Vagina (tissue), 2 donors: ENCODE measurements at regions not wholly inside any gene's neighbourhood (a gene's known extent, or its start where the extent isn't known, plus 50 kb on each side); places are given as distances from the start of the nearest gene placed in this dataset.
A peak's percentile ranks its signal among the peaks of the same experiment; 100 is the strongest.

Source experiments
- DNase-seq, 2 donors: peaks; one replicate each; pipeline ENCODE4 v3.0.0-alpha.2; 2017; ENCODE audit errors: extremely low spot score in 2 of 2
- H3K27ac ChIP-seq: fragments of 200-600 bp; sonication (generic); one replicate; pipeline ENCODE4 v1.5.1; 2019
- H3K27me3 ChIP-seq: fragments of 200-600 bp; sonication (generic); one replicate; pipeline ENCODE4 v1.5.1; 2019
- H3K36me3 ChIP-seq, 2 donors: fragments of 200-600 bp; sonication (generic); one replicate each; pipeline ENCODE4 v1.5.1; 2017 to 2019
- H3K4me1 ChIP-seq: fragments of 200-600 bp; sonication (generic); one replicate; pipeline ENCODE4 v1.5.1; 2019
- H3K4me3 ChIP-seq, 2 donors: fragments of 200-600 bp; sonication (generic); 1 replicate in 1 of 2; 2 replicates in 1 of 2; pipeline ENCODE4 v1.5.1; 2016 to 2019
- H3K9me3 ChIP-seq: fragments of 200-600 bp; sonication (generic); one replicate; pipeline ENCODE4 v1.5.1; 2019
- POLR2A ChIP-seq, 2 donors: fragments of 450-650 bp; IDR thresholded peaks; one replicate each; pipeline ENCODE4 v1.6.1; 2017; ENCODE audit warnings: antibody characterized with exemption in 2 of 2, mild to moderate bottlenecking in 2 of 2, moderate library complexity in 2 of 2
- POLR2AphosphoS5 ChIP-seq, 2 donors: sonication (generic); formaldehyde crosslinking; IDR thresholded peaks; one replicate each; pipeline ENCODE4 v1.9.0; 2017; ENCODE audit warnings: antibody characterized with exemption in 2 of 2, mild to moderate bottlenecking in 2 of 2, low read depth in 1 of 2; ENCODE audit not compliant: insufficient read depth in 1 of 2
- intact Hi-C: fragments of 100-400 bp; cut with DNase I; formaldehyde crosslinking; loops from one replicate; pipeline ENCODE4 v1.15.1; 2023
- TF ChIP-seq, protein P1 (sequence below), 3 experiments: fragments of 450-650 bp in 2 of 3; fragments of 200-600 bp in 1 of 3; sonication (generic) in 1 of 3; IDR thresholded peaks; one replicate each; pipeline ENCODE4 v1.5.1; 2017 to 2019; ENCODE audit warnings: antibody characterized with exemption in 3 of 3, mild to moderate bottlenecking in 2 of 3, moderate library complexity in 2 of 3

DNA sequence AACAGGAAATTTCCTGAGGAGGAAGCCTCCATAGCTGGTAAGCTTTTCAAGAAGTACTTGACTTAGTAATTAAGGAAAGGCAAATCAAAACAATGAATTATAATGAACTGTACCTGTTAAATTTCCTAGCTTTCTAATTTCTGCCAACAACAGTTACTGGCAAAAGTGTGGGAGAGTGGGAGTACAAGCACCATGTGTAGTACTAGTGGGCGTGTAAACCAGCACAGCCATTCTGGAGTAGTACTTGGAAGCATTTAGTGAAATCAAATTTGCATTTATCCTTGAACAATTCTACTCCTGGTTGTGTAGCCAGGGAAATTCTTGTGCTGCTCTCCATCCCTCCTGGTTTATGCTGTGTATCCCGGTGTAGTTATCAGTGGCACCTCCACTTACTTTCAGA, 190.8 kb downstream of the PRDM2 start:
- Histone ChIP-seq H3K4me3 (no peak overlapping the region), H3K36me3 (no peaks in the 10 kb centered on the region), H3K4me1 (no peaks in the 10 kb centered on the region), H3K27ac (no peak overlapping the region), H3K9me3 (no peaks in the 10 kb centered on the region), H3K27me3 (no peaks in the 10 kb centered on the region)
- no peak for DNase-seq
- intact Hi-C loops = no loop called here
- TF ChIP-seq POLR2A (IDR thresholded peaks at IDR 0.05) = no peak

DNA sequence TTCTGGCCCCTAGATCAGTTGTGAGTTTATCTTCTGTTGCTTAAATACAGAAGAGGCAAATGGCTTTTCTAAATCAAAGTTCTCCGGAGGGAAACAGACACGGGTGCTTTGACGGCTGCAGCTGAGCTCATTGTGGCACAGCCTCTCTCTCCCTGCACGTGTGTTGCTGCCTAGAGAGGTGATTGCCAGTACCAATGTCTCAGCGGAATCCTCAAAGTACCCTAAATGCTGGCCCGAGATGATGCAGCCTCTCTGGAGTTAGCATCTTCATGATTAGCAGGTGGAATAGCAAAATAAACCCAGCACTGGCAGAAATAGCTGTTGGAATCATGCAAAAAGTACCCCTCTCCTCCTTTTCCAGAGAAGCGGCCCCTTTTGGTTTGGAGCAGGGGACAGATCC, 192.2 kb downstream of the PRDM2 start:
- Histone ChIP-seq H3K4me1 (no peaks in the 10 kb centered on the region), H3K27ac (peak overlapping the region; percentile 55), H3K27me3 (no peaks in the 10 kb centered on the region), H3K4me3 (peak overlapping the region; percentile 42 to 53), H3K9me3 (no peaks in the 10 kb centered on the region), H3K36me3 (no peaks in the 10 kb centered on the region)
- TF ChIP-seq POLR2A (IDR thresholded peaks at IDR 0.05) (no peak), POLR2AphosphoS5 (IDR thresholded peaks at IDR 0.05; ENCODE audit: insufficient read depth in 1 of 2, low read depth in 1 of 2) (no peak)
- TF ChIP-seq, protein P1, sequence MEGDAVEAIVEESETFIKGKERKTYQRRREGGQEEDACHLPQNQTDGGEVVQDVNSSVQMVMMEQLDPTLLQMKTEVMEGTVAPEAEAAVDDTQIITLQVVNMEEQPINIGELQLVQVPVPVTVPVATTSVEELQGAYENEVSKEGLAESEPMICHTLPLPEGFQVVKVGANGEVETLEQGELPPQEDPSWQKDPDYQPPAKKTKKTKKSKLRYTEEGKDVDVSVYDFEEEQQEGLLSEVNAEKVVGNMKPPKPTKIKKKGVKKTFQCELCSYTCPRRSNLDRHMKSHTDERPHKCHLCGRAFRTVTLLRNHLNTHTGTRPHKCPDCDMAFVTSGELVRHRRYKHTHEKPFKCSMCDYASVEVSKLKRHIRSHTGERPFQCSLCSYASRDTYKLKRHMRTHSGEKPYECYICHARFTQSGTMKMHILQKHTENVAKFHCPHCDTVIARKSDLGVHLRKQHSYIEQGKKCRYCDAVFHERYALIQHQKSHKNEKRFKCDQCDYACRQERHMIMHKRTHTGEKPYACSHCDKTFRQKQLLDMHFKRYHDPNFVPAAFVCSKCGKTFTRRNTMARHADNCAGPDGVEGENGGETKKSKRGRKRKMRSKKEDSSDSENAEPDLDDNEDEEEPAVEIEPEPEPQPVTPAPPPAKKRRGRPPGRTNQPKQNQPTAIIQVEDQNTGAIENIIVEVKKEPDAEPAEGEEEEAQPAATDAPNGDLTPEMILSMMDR (IDR thresholded peaks at IDR 0.05) = no peak
- intact Hi-C loops = no loop called here
- DNase-seq = no peak

DNA sequence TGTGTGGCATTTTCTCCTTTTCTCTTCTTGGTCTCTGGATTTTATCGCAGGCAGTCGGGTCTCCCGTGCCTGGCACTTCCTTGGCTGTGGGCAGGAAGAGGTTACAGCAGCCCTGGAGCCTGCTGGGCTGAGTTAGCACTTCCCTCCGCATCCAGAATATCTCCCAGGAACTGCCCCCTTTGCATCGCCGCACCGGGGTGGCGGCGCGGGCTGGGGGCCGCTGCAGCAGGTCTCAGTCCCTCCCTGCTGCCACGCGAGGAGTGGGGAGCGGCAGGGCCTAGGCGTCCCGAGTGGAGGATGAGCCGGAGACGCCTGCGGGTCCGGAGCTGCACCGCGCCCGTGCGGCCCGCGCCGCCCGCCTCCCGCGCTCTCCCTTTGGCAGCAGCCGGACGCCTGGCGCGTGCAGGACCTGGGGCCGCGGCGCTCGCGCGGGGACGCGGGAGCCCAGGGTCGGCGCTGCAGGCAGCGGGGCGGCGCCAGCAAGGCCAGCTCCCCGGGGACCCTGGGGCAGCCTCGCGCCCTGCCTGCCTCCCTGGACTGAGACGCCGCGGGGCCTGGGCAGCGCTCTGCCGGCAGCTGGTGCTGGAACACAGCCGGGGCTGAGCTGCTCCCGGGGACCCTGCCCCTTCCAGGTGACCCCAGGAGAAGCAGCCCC, 192.8 kb downstream of the PRDM2 start:
- intact Hi-C loops = no loop called here
- Histone ChIP-seq H3K9me3 (no peaks in the 10 kb centered on the region), H3K27me3 (no peaks in the 10 kb centered on the region), H3K4me1 (no peaks in the 10 kb centered on the region), H3K36me3 (no peaks in the 10 kb centered on the region), H3K27ac (peak overlapping the region; percentile 55), H3K4me3 (peak overlapping the region; percentile 42 to 53)
- peak in 1 of 2 donors; percentile 37 for DNase-seq
- TF ChIP-seq, protein P1 (IDR thresholded peaks at IDR 0.05) = no peak
- TF ChIP-seq POLR2A (IDR thresholded peaks at IDR 0.05) (no peak), POLR2AphosphoS5 (IDR thresholded peaks at IDR 0.05; ENCODE audit: insufficient read depth in 1 of 2, low read depth in 1 of 2) (no peak)

DNA sequence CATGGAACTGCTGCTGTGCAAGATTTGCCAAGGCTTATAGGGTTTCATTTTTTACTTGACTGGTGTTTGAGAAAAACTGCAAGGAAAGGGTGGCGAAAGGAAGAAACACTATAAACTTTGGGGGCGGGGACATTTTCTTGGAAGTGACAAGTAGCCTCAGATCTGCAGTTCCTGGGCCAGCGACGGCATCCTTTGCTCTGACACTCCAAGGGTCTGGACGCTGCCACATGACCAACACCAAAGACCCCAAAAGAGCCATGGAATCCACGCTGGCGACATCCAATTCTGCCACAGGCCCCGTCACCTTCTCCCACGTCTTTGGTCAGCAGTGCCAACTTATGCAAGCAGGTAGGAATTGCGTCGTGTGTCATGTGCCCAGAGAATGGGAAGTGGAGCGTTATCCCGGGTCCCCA, 193.4 kb downstream of the PRDM2 start:
- peak overlapping the region; percentile 55 for H3K27ac ChIP-seq
- no peaks in the 10 kb centered on the region for H3K27me3 ChIP-seq

DNA sequence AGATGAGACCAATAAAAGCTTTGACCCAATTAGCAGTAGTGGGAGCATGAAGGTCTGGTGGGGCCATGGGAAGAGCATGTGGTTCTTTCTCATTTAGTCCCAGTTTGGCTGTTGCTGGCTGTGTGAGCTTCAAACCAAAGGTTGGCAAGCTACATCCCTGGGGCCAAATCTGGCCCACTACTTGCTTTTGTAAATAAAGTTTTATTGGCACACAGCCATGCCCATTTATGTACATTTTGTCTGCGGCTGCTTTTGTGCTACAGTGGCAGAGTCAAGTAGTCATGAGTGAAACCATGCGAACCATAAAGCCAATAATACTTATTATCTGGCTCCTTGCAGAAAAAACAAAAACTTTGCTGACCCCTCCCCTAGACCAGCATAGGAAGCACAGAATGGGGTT, 196.9 kb downstream of the PRDM2 start:
- Histone ChIP-seq H3K36me3 (no peaks in the 10 kb centered on the region), H3K9me3 (no peaks in the 10 kb centered on the region), H3K27ac (no peak overlapping the region), H3K4me1 (peaks cover 7% of the 10 kb centered on the region), H3K4me3 (no peak overlapping the region), H3K27me3 (no peaks in the 10 kb centered on the region)
- peak in 1 of 2 donors; percentile 55 for DNase-seq
- TF ChIP-seq POLR2A (IDR thresholded peaks at IDR 0.05) (no peak), POLR2AphosphoS5 (IDR thresholded peaks at IDR 0.05; ENCODE audit: insufficient read depth in 1 of 2, low read depth in 1 of 2) (no peak)
- intact Hi-C loops = no loop called here

More for the DNA sequence above, 193.4 kb downstream of the PRDM2 start:
- no peaks in the 10 kb centered on the region for H3K36me3 ChIP-seq
- H3K9me3 ChIP-seq = no peaks in the 10 kb centered on the region
- no peaks in the 10 kb centered on the region for H3K4me1 ChIP-seq
- TF ChIP-seq POLR2AphosphoS5 (IDR thresholded peaks at IDR 0.05; ENCODE audit: insufficient read depth in 1 of 2, low read depth in 1 of 2) (peak in 1 of 2 donors; percentile 12), POLR2A (IDR thresholded peaks at IDR 0.05) (no peak)
- H3K4me3 ChIP-seq = peak overlapping the region; percentile 42 to 53
- DNase-seq = peak in 1 of 2 donors; percentile 74
- intact Hi-C loops = no loop called here

DNA sequence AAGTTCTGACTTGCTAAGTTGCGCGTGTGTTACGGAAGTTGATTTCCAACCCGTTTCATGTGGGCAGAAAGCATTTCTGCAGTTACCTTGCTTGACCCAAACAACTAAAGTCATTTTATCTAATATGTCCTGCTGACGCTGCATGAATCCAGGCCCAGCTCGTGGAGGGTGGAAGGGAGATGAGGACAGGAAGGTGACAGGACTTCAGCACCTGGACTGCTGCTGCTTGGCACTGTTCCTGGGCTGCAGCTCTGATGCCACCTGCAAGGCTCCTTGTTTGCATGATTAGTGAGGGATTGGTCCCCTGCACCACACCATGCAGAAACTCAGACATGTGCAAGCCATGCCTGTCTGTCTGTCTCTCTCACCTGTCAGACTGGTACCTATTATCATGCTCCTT, 198.4 kb downstream of the PRDM2 start:
- DNase-seq = peak in 1 of 2 donors; percentile 37
- Histone ChIP-seq H3K9me3 (no peaks in the 10 kb centered on the region), H3K4me1 (peaks cover 7% of the 10 kb centered on the region), H3K27me3 (no peaks in the 10 kb centered on the region), H3K27ac (peak overlapping the region; percentile 44), H3K4me3 (no peak overlapping the region), H3K36me3 (no peaks in the 10 kb centered on the region)
- no peak for TF ChIP-seq POLR2A (IDR thresholded peaks at IDR 0.05)
- TF ChIP-seq POLR2AphosphoS5 (IDR thresholded peaks at IDR 0.05; ENCODE audit: insufficient read depth in 1 of 2, low read depth in 1 of 2) = no peak
- TF ChIP-seq, protein P1 (IDR thresholded peaks at IDR 0.05) = no peak
- intact Hi-C loops = no loop called here
